HepG2 (cell line): ENCODE measurements at regions not wholly inside any gene's neighbourhood (a gene's known extent, or its start where the extent isn't known, plus 50 kb on each side); places are given as distances from the start of the nearest gene placed in this dataset.

Experiments used
- EZH2 ChIP-seq: conservative IDR thresholded peaks from 2 replicates; pipeline ENCODE4 v1.6.1; 2012; ENCODE audit warnings: mild to moderate bottlenecking, low read depth, low read length, moderate library complexity
- PAWR ChIP-seq: sonication (generic); formaldehyde crosslinking; IDR thresholded peaks from 2 replicates; pipeline ENCODE4 v1.4.0; 2020; ENCODE audit warnings: missing genetic modification reagents, mild to moderate bottlenecking, borderline replicate concordance
- ZNF652 ChIP-seq: IDR thresholded peaks from 2 replicates; pipeline ENCODE4 v1.6.1; 2016; ENCODE audit warnings: low read depth, borderline replicate concordance
- TF ChIP-seq, protein P1 (sequence below), 2 experiments: sonication (generic) in 1 of 2; formaldehyde crosslinking in 1 of 2; IDR thresholded peaks; 2 replicates each; pipeline versions ENCODE4 v1.5.1 to v1.6.1; 2011 to 2020; ENCODE audit warnings: borderline replicate concordance in 1 of 2, low read depth in 1 of 2, low read length in 1 of 2, mild to moderate bottlenecking in 1 of 2, missing genetic modification reagents in 1 of 2, moderate library complexity in 1 of 2

GRCh38 chr5:30413540-30413939, 779.9 kb upstream of the CDH6 start:
- TF ChIP-seq EZH2 = no peak
- TF ChIP-seq ZNF652 = no peak
- TF ChIP-seq, protein P1, sequence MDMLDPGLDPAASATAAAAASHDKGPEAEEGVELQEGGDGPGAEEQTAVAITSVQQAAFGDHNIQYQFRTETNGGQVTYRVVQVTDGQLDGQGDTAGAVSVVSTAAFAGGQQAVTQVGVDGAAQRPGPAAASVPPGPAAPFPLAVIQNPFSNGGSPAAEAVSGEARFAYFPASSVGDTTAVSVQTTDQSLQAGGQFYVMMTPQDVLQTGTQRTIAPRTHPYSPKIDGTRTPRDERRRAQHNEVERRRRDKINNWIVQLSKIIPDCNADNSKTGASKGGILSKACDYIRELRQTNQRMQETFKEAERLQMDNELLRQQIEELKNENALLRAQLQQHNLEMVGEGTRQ (IDR thresholded peaks at IDR 0.05; ENCODE audit: low read depth, low read length) = no peak
- TF ChIP-seq, protein P1 (CRISPR knock-in tag; IDR thresholded peaks at IDR 0.05; ENCODE audit: borderline replicate concordance) = no peak
- no peak for TF ChIP-seq PAWR (CRISPR knock-in tag)
